Hippocampal formation (tissue), 2 donors: ENCODE measurements at regions not wholly inside any gene's neighbourhood (a gene's known extent, or its start where the extent isn't known, plus 50 kb on each side); places are given as distances from the start of the nearest gene placed in this dataset.
"Not testable (repeated sequence)": the region's sequence is repeated elsewhere in the genome, so short reads cannot be mapped to it uniquely, and the experiment has no call there.

ENCODE experiments used
- DNase-seq, 2 donors: peaks; one replicate each; lab custom pipeline; 2025; lab: John Stamatoyannopoulos, UW

GRCh38 chr14:25699981-25700380 lies 650.0 kb upstream of the STXBP6 start:
- no peak for DNase-seq

GRCh38 chr14:25698111-25698510 lies 648.2 kb upstream of the STXBP6 start:
- DNase-seq: no peak

- no peak for DNase-seq
Measured at GRCh38 chr14:25696176-25696575, 646.2 kb upstream of the STXBP6 start.

GRCh38 chr14:25685004-25685403 lies 635.1 kb upstream of the STXBP6 start:
- no peak for DNase-seq

GRCh38 chr14:25680934-25681333 lies 631.0 kb upstream of the STXBP6 start:
- DNase-seq: no peak

- not testable (repeated sequence) for DNase-seq
Measured at GRCh38 chr14:25680511-25680910, 630.6 kb upstream of the STXBP6 start.

GRCh38 chr14:25677111-25677510 lies 627.2 kb upstream of the STXBP6 start:
- DNase-seq: no peak

- DNase-seq: no peak
Measured at GRCh38 chr14:25667387-25667786, 617.4 kb upstream of the STXBP6 start.

- DNase-seq: no peak
Measured at GRCh38 chr14:25666877-25667276, 616.9 kb upstream of the STXBP6 start.

- no peak for DNase-seq
Measured at GRCh38 chr14:25658988-25659387, 609.0 kb upstream of the STXBP6 start.

GRCh38 chr14:25630447-25630846 lies 580.5 kb upstream of the STXBP6 start:
- no peak for DNase-seq

GRCh38 chr14:25628978-25629377 lies 579.0 kb upstream of the STXBP6 start:
- DNase-seq: no peak

GRCh38 chr14:25628390-25628789 lies 578.4 kb upstream of the STXBP6 start:
- no peak for DNase-seq

- no peak for DNase-seq
Measured at GRCh38 chr14:25626986-25627385, 577.0 kb upstream of the STXBP6 start.

GRCh38 chr14:25622763-25623162 lies 572.8 kb upstream of the STXBP6 start:
- no peak for DNase-seq

GRCh38 chr14:25620515-25620914 lies 570.6 kb upstream of the STXBP6 start:
- no peak for DNase-seq

GRCh38 chr14:25615174-25615573 lies 565.2 kb upstream of the STXBP6 start:
- no peak for DNase-seq

GRCh38 chr14:25607192-25607591 lies 557.2 kb upstream of the STXBP6 start:
- DNase-seq: peak in 1 of 2 donors; percentile 1

- no peak for DNase-seq
Measured at GRCh38 chr14:25602106-25602505, 552.2 kb upstream of the STXBP6 start.

- DNase-seq: no peak
Measured at GRCh38 chr14:25588751-25589150, 538.8 kb upstream of the STXBP6 start.

GRCh38 chr14:25574628-25575325 lies 524.8 kb upstream of the STXBP6 start:
- DNase-seq: no peak

GRCh38 chr14:25570483-25570882 lies 520.5 kb upstream of the STXBP6 start:
- no peak for DNase-seq

GRCh38 chr14:25557466-25557865 lies 507.5 kb upstream of the STXBP6 start:
- DNase-seq: no peak

GRCh38 chr14:25552826-25553225 lies 502.9 kb upstream of the STXBP6 start:
- DNase-seq: no peak
